ENCODE measurements at regions not wholly inside any gene's neighbourhood (a gene's known extent, or its start where the extent isn't known, plus 50 kb on each side); places are given as distances from the start of the nearest gene placed in this dataset.
"Not testable (repeated sequence)": the region's sequence is repeated elsewhere in the genome, so short reads cannot be mapped to it uniquely, and the experiment has no call there.

- Histone ChIP-seq H3K27me3 (ENCODE audit: control insufficient read depth, insufficient read depth, low read length) (no peaks in the 10 kb centered on the region), H3K4me3 (ENCODE audit: low read depth, low read length) (no peak overlapping the region), H3K4me1 (ENCODE audit: control insufficient read depth, insufficient read depth, low read length) (no peaks in the 10 kb centered on the region), H3K36me3 (ENCODE audit: control insufficient read depth, insufficient read depth, low read length) (no peaks in the 10 kb centered on the region), H3K9ac (ENCODE audit: low read depth, low read length) (no peak overlapping the region), H3K9me3 (ENCODE audit: control insufficient read depth, insufficient read depth, low read length) (no peaks in the 10 kb centered on the region)
Observed at GRCh38 chr4:132097041-132097440, 1052.1 kb upstream of the PCDH10 start.

DNA sequence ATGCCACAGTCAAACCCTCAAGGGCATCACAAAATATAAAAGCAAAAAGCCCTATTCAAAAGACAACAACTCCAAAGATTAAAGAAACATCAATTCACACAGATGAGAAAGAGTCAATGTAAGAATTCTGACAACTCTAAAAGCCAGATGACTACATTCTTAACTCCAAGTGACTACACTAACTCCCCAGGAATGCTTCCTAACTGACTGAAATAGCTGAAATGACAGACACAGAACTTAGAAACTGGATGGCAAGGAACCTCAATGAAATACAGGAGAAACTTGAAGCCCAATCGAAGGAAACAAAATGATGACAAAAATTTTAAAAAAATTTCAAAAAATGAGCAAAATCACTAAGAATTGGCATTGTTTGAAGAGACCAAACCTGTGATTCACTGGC lies 1047.6 kb upstream of the PCDH10 start:
- H3K9me3 ChIP-seq (ENCODE audit: control insufficient read depth, insufficient read depth, low read length) = no peaks in the 10 kb centered on the region
- H3K9ac ChIP-seq (ENCODE audit: low read depth, low read length) = no peak overlapping the region
- no peaks in the 10 kb centered on the region for H3K36me3 ChIP-seq (ENCODE audit: control insufficient read depth, insufficient read depth, low read length)
- no peak overlapping the region for H3K4me3 ChIP-seq (ENCODE audit: low read depth, low read length)
- H3K4me1 ChIP-seq (ENCODE audit: control insufficient read depth, insufficient read depth, low read length) = no peaks in the 10 kb centered on the region
- no peaks in the 10 kb centered on the region for H3K27me3 ChIP-seq (ENCODE audit: control insufficient read depth, insufficient read depth, low read length)

GRCh38 chr4:132108784-132109183 lies 1040.3 kb upstream of the PCDH10 start:
- Histone ChIP-seq H3K36me3 (ENCODE audit: control insufficient read depth, insufficient read depth, low read length) (no peaks in the 10 kb centered on the region), H3K4me1 (ENCODE audit: control insufficient read depth, insufficient read depth, low read length) (no peaks in the 10 kb centered on the region), H3K4me3 (ENCODE audit: low read depth, low read length) (no peak overlapping the region), H3K9ac (ENCODE audit: low read depth, low read length) (no peak overlapping the region), H3K9me3 (ENCODE audit: control insufficient read depth, insufficient read depth, low read length) (no peaks in the 10 kb centered on the region), H3K27me3 (ENCODE audit: control insufficient read depth, insufficient read depth, low read length) (no peaks in the 10 kb centered on the region)

- no peaks in the 10 kb centered on the region for H3K36me3 ChIP-seq (ENCODE audit: control insufficient read depth, insufficient read depth, low read length)
- H3K4me1 ChIP-seq (ENCODE audit: control insufficient read depth, insufficient read depth, low read length) = no peaks in the 10 kb centered on the region
- H3K27me3 ChIP-seq (ENCODE audit: control insufficient read depth, insufficient read depth, low read length) = no peaks in the 10 kb centered on the region
- H3K9me3 ChIP-seq (ENCODE audit: control insufficient read depth, insufficient read depth, low read length) = no peaks in the 10 kb centered on the region
- H3K4me3 ChIP-seq (ENCODE audit: low read depth, low read length) = no peak overlapping the region
- H3K9ac ChIP-seq (ENCODE audit: low read depth, low read length) = no peak overlapping the region
Observed at GRCh38 chr4:132114885-132115284, 1034.2 kb upstream of the PCDH10 start.

DNA sequence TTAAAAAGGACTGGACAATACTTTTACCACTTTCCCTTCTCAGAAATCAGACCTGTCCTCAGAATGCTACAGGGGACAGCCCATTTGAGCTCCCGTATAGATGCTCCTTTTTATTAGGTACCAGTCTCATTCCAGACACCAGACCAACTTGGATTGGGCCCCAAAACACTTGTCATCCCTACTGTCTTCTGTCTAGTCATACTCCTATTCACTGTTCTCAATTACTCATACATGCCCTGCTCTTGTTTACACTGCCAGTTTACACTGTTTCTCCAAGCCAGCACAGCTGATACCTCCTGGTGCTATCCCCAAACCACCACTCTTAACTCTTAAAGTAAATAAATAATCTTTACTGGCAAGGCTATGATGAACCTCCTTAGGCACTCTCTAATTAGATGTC lies 1026.4 kb upstream of the PCDH10 start:
- not testable (repeated sequence) for H3K36me3 ChIP-seq (ENCODE audit: control insufficient read depth, insufficient read depth, low read length); H3K4me1 ChIP-seq (ENCODE audit: control insufficient read depth, insufficient read depth, low read length); H3K27me3 ChIP-seq (ENCODE audit: control insufficient read depth, insufficient read depth, low read length); H3K9me3 ChIP-seq (ENCODE audit: control insufficient read depth, insufficient read depth, low read length); H3K9ac ChIP-seq (ENCODE audit: low read depth, low read length); H3K4me3 ChIP-seq (ENCODE audit: low read depth, low read length)

DNA sequence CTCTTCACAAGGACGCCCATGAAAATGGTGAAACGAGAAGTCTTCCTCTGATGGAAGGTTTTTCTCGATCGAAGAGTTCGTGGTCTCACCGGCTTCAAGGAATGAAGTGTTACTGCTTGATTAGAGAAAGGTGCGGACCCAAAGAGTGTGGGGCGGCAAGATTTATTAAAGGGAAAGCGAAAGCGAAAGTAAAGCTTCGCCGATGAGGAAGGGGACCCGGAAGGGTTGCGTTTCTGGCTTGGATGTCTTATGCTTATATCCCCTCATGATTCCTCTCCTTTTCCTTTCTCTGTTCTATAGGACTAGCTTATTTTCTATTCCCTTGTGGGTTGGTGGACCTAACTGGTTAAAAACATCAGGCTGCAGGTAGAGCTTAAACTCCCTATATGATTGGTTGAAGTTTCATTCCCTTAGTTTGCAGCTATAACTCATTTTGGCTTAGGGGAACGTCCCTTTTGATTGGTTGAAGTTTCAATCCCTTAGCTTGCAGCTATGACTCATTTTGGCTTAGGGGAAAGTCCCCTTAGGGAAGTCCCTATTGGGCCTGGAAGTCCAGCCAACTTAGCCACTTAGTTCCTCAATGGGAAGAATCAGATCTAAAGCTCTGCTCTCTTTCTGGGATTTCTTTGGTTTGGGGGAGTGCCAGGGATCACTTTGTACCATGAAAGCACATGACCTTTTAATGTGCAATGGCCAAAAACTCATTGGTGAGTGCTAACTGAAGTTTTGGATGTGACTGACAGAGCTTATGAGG lies 1025.0 kb upstream of the PCDH10 start:
- Histone ChIP-seq H3K27me3 (ENCODE audit: control insufficient read depth, insufficient read depth, low read length) (no peaks in the 10 kb centered on the region), H3K9ac (ENCODE audit: low read depth, low read length) (peak overlapping the region; percentile 77), H3K36me3 (ENCODE audit: control insufficient read depth, insufficient read depth, low read length) (no peaks in the 10 kb centered on the region), H3K9me3 (ENCODE audit: control insufficient read depth, insufficient read depth, low read length) (no peaks in the 10 kb centered on the region), H3K4me1 (ENCODE audit: control insufficient read depth, insufficient read depth, low read length) (peaks cover 3% of the 10 kb centered on the region), H3K4me3 (ENCODE audit: low read depth, low read length) (peak overlapping the region; percentile 51)

GRCh38 chr4:132124624-132124974 lies 1024.5 kb upstream of the PCDH10 start:
- H3K9me3 ChIP-seq (ENCODE audit: control insufficient read depth, insufficient read depth, low read length) = no peaks in the 10 kb centered on the region
- H3K36me3 ChIP-seq (ENCODE audit: control insufficient read depth, insufficient read depth, low read length) = no peaks in the 10 kb centered on the region
- H3K4me1 ChIP-seq (ENCODE audit: control insufficient read depth, insufficient read depth, low read length) = peaks cover 3% of the 10 kb centered on the region
- peak overlapping the region; percentile 16 for H3K9ac ChIP-seq (ENCODE audit: low read depth, low read length)
- peak overlapping the region; percentile 51 for H3K4me3 ChIP-seq (ENCODE audit: low read depth, low read length)
- no peaks in the 10 kb centered on the region for H3K27me3 ChIP-seq (ENCODE audit: control insufficient read depth, insufficient read depth, low read length)

DNA sequence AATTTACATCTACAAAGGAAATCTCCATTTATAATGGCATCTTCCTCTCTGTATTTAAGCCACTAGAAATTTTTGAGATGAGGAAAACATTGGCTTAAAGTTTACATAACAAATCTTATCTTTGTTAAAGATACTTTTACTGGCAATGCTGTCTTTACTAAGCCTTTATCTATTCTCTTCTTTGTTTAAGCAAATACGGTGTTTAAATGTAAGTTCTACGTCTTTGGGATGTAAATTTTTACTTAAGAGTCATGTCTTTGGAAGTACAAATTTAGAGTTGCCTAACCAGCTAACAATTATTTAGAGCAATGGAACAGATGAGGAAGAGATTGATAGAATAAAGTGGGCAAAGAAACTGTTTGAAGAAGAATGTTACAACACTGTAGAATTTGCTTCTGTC lies 1024.0 kb upstream of the PCDH10 start:
- Histone ChIP-seq H3K4me3 (ENCODE audit: low read depth, low read length) (no peak overlapping the region), H3K9ac (ENCODE audit: low read depth, low read length) (no peak overlapping the region), H3K36me3 (ENCODE audit: control insufficient read depth, insufficient read depth, low read length) (no peaks in the 10 kb centered on the region), H3K27me3 (ENCODE audit: control insufficient read depth, insufficient read depth, low read length) (no peaks in the 10 kb centered on the region), H3K9me3 (ENCODE audit: control insufficient read depth, insufficient read depth, low read length) (no peaks in the 10 kb centered on the region), H3K4me1 (ENCODE audit: control insufficient read depth, insufficient read depth, low read length) (peaks cover 3% of the 10 kb centered on the region)

DNA sequence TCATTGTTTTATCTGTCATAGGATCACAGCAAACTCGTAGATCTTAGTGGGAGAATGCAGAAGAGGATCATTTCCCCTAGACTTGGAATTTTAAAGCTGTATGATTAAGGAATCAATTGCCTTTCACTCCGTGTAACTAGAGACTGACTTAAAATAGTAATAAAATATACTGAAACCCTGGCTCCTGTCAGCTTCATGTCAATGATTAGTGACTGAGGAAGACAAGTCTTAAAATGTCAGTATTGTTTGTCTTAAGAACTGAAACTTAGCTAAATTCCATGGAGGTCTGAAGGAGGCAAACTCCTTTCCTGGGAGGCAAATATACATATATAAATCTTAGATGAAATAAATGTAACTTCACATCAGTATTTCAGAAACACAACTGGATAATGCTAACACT lies 1016.7 kb upstream of the PCDH10 start:
- Histone ChIP-seq H3K9ac (ENCODE audit: low read depth, low read length) (no peak overlapping the region), H3K27me3 (ENCODE audit: control insufficient read depth, insufficient read depth, low read length) (no peaks in the 10 kb centered on the region), H3K36me3 (ENCODE audit: control insufficient read depth, insufficient read depth, low read length) (no peaks in the 10 kb centered on the region), H3K4me1 (ENCODE audit: control insufficient read depth, insufficient read depth, low read length) (no peaks in the 10 kb centered on the region), H3K4me3 (ENCODE audit: low read depth, low read length) (no peak overlapping the region), H3K9me3 (ENCODE audit: control insufficient read depth, insufficient read depth, low read length) (no peaks in the 10 kb centered on the region)

- H3K4me1 ChIP-seq (ENCODE audit: control insufficient read depth, insufficient read depth, low read length) = no peaks in the 10 kb centered on the region
- no peak overlapping the region for H3K9ac ChIP-seq (ENCODE audit: low read depth, low read length)
- no peaks in the 10 kb centered on the region for H3K36me3 ChIP-seq (ENCODE audit: control insufficient read depth, insufficient read depth, low read length)
- H3K9me3 ChIP-seq (ENCODE audit: control insufficient read depth, insufficient read depth, low read length) = no peaks in the 10 kb centered on the region
- no peak overlapping the region for H3K4me3 ChIP-seq (ENCODE audit: low read depth, low read length)
- H3K27me3 ChIP-seq (ENCODE audit: control insufficient read depth, insufficient read depth, low read length) = no peaks in the 10 kb centered on the region
Observed at GRCh38 chr4:132169660-132170059, 979.4 kb upstream of the PCDH10 start.

GRCh38 chr4:132180020-132180427 lies 969.1 kb upstream of the PCDH10 start:
- Histone ChIP-seq H3K9ac (ENCODE audit: low read depth, low read length) (no peak overlapping the region), H3K4me1 (ENCODE audit: control insufficient read depth, insufficient read depth, low read length) (no peaks in the 10 kb centered on the region), H3K4me3 (ENCODE audit: low read depth, low read length) (no peak overlapping the region), H3K27me3 (ENCODE audit: control insufficient read depth, insufficient read depth, low read length) (no peaks in the 10 kb centered on the region), H3K36me3 (ENCODE audit: control insufficient read depth, insufficient read depth, low read length) (no peaks in the 10 kb centered on the region), H3K9me3 (ENCODE audit: control insufficient read depth, insufficient read depth, low read length) (no peaks in the 10 kb centered on the region)

DNA sequence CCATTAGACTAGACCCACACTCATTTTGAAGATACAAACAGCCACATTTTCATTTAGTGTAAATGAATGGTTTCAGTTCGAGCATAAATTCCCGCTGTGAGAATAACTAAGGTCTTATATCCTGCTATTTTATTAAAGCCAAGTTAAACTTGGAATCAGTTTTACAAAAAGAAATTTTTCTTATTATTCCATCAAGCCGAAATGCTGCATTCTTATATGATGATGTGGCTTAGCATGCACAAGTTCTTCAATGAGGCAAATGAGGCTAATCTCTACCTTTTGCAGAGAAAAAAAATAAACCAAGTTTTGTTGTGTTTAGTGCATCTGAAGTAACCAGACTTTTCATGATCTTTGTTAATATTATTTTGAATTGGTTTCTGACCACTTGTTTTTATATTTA lies 953.9 kb upstream of the PCDH10 start:
- no peaks in the 10 kb centered on the region for H3K36me3 ChIP-seq (ENCODE audit: control insufficient read depth, insufficient read depth, low read length)
- H3K9me3 ChIP-seq (ENCODE audit: control insufficient read depth, insufficient read depth, low read length) = no peaks in the 10 kb centered on the region
- no peaks in the 10 kb centered on the region for H3K4me1 ChIP-seq (ENCODE audit: control insufficient read depth, insufficient read depth, low read length)
- no peak overlapping the region for H3K4me3 ChIP-seq (ENCODE audit: low read depth, low read length)
- H3K9ac ChIP-seq (ENCODE audit: low read depth, low read length) = no peak overlapping the region
- H3K27me3 ChIP-seq (ENCODE audit: control insufficient read depth, insufficient read depth, low read length) = no peaks in the 10 kb centered on the region
